Psoas muscle (tissue), 7 donors: ENCODE measurements at regions not wholly inside any gene's neighbourhood (a gene's known extent, or its start where the extent isn't known, plus 50 kb on each side); places are given as distances from the start of the nearest gene placed in this dataset.
"Not testable (repeated sequence)": the region's sequence is repeated elsewhere in the genome, so short reads cannot be mapped to it uniquely, and the experiment has no call there.

Experiments
- ATAC-seq, 4 donors: fragments of 200-7000 bp; cut with Tn5 transposase; one replicate each; pipeline ENCODE4 v1.9.1; 2020; ENCODE audit warnings: moderate library complexity in 3 of 4, mild to moderate bottlenecking in 2 of 4
- DNase-seq, 2 donors: peaks; one replicate each; pipeline ENCODE4 v3.0.0-alpha.2; 2020
- H3K27ac ChIP-seq: fragments of 200-600 bp; one replicate; pipeline ENCODE4 v1.8.0; 2022
- H3K27me3 ChIP-seq, 3 donors: fragments of 200-600 bp in 1 of 3; one replicate each; pipeline versions ENCODE4 v1.6.1 to v1.8.0; 2013 to 2022; ENCODE audit warnings: low read length in 2 of 3, mild to moderate bottlenecking in 2 of 3, moderate library complexity in 1 of 3; ENCODE audit not compliant: insufficient read depth in 3 of 3
- H3K36me3 ChIP-seq, 2 donors: fragments of 200-600 bp in 1 of 2; one replicate each; pipeline versions ENCODE4 v1.6.1 to v1.8.0; 2013 to 2022; ENCODE audit warnings: low read depth in 1 of 2, mild to moderate bottlenecking in 1 of 2, moderate library complexity in 1 of 2; ENCODE audit not compliant: insufficient read depth in 1 of 2
- H3K4me1 ChIP-seq: fragments of 200-600 bp; one replicate; pipeline ENCODE4 v1.8.0; 2022
- H3K4me3 ChIP-seq: fragments of 200-600 bp; one replicate; pipeline ENCODE4 v1.8.0; 2022; ENCODE audit warnings: mild to moderate bottlenecking
- H3K9me3 ChIP-seq: fragments of 200-600 bp; one replicate; pipeline ENCODE4 v1.8.0; 2022
- CTCF ChIP-seq: fragments of 200-600 bp; IDR thresholded peaks from one replicate; pipeline ENCODE4 v1.8.0; 2022; ENCODE audit warnings: antibody characterized with exemption
- WGBS, 3 donors: extraction: QIAGEN DNeasy Blood & Tissue Kit; methylation state at CpG; one replicate each; pipeline versions ENCODE4 v1.1.6 to v1.1.7; 2013; 5-methylcytosine and 5-hydroxymethylcytosine counted together
- intact Hi-C, 2 donors: fragments of 100-400 bp; cut with DNase I; formaldehyde crosslinking; loops; one replicate each; pipeline versions ENCODE4 v1.11.0 to v1.14.2; 2022
- donor health status: healthy with polysubstance abuse.
- donor health status: DM: no; HTN: no; CAD: no; lungs with moderate emphysema.
- donor health status: Bipolar disorder and iron deficiency.
- donor health status: healthy.
- donor health status: DM: yes; HTN: yes; CAD: no.
- donor health status: DM: no; HTN: no; CAD: no.
- donor health status: DM: yes; HTN: yes; CAD: no.

GRCh38 chr6:11848852-11849731 is 70.5 kb upstream of the ADTRP start:
- ATAC-seq (no peak), DNase-seq (no peak)
- Histone ChIP-seq H3K27me3 (peaks cover 0 to 2% (median 0%) of the 10 kb centered on the region in 3 donors), H3K27ac (no peak overlapping the region), H3K36me3 (no peaks in the 10 kb centered on the region), H3K4me1 (no peaks in the 10 kb centered on the region), H3K4me3 (no peak overlapping the region), H3K9me3 (no peaks in the 10 kb centered on the region)
- intact Hi-C loops, result no loop called here
- 87 to 93% (median 92%) methylated on average over 2 of the region's 2 CpGs for WGBS, 3 donors
- TF ChIP-seq CTCF, result no peak

- DNase-seq, result no peak
- Histone ChIP-seq H3K27ac (no peak overlapping the region), H3K4me1 (no peaks in the 10 kb centered on the region), H3K9me3 (no peaks in the 10 kb centered on the region), H3K27me3 (peaks cover 0 to 2% (median 0%) of the 10 kb centered on the region in 3 donors), H3K36me3 (no peaks in the 10 kb centered on the region), H3K4me3 (no peak overlapping the region)
- 79 to 90% (median 86%) methylated on average over 1 of the region's 1 CpG for WGBS, 3 donors
- ATAC-seq, result no peak
- no peak for TF ChIP-seq CTCF
- intact Hi-C loops, result no loop called here
Measured at GRCh38 chr6:11848346-11848651, 69.7 kb upstream of the ADTRP start.

- ATAC-seq (no peak), DNase-seq (no peak)
- intact Hi-C loops, result no loop called here
- Histone ChIP-seq H3K27me3 (peaks cover 0 to 2% (median 0%) of the 10 kb centered on the region in 3 donors), H3K36me3 (no peaks in the 10 kb centered on the region), H3K4me1 (no peaks in the 10 kb centered on the region), H3K27ac (no peak overlapping the region), H3K9me3 (no peaks in the 10 kb centered on the region), H3K4me3 (no peak overlapping the region)
- 78 to 83% (median 80%) methylated on average over 6 of the region's 6 CpGs for WGBS, 3 donors
- no peak for TF ChIP-seq CTCF
Measured at GRCh38 chr6:11847515-11848345, 69.1 kb upstream of the ADTRP start.

- H3K36me3 ChIP-seq, H3K4me1 ChIP-seq, DNase-seq, H3K27me3 ChIP-seq, H3K9me3 ChIP-seq, intact Hi-C loops, ATAC-seq, H3K4me3 ChIP-seq, H3K27ac ChIP-seq: not testable (repeated sequence)
- 87 to 94% (median 93%) methylated on average over 2 of the region's 2 CpGs for WGBS, 3 donors
Measured at GRCh38 chr6:11847068-11847467, 68.5 kb upstream of the ADTRP start.
